Cardiac fibroblast (primary cell): ENCODE measurements at regions not wholly inside any gene's neighbourhood (a gene's known extent, or its start where the extent isn't known, plus 50 kb on each side); places are given as distances from the start of the nearest gene placed in this dataset.

Experiments used
- DNase-seq, 2 donors: peaks; one replicate each; pipeline versions ENCODE4 v3.0.0 to v3.0.0-alpha.2; 2010; ENCODE audit warnings: low read depth in 2 of 2
- H3K4me3 ChIP-seq, 2 donors: replicated peaks in 1 of 2; 1 replicate in 1 of 2; 2 replicates in 1 of 2; pipeline ENCODE4 v1.5.1; 2011; ENCODE audit warnings: low read depth in 2 of 2, low read length in 2 of 2, mild to moderate bottlenecking in 2 of 2, moderate library complexity in 1 of 2
- TF ChIP-seq, protein P1 (sequence below): IDR thresholded peaks from one replicate; pipeline ENCODE4 v1.5.1; 2011; ENCODE audit warnings: low read depth, mild to moderate bottlenecking, low read length, inconsistent platforms

DNA sequence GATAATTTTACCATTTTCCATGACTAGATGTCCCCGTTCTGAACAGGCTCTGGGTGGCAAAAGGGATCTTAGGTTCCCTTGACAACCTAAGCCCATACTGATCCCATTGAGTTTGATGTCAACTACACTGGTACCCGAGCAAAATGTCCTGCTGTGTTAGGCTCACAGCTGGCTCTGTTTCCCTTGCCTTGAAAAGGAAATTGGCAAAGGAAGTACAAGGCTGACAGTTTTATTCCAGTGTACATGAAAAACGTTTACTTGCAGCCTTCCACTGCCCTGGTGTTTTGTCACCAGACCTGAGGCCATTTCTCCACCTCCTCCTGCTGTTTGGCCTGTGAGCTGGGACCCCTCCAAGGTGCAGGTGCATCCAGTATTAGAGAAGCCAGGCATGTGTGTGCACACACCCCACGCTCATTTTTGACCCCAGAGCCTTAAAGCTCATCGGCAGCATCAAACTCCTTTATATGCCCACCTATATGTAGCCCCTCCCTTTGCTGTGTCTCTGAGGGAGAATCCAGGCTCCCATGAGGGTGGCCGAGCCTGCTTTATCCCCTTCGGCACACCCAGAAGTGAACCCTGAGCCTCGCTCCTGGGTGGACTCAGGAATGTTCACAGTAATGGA lies 171.3 kb downstream of the NDUFA10 start:
- no peak overlapping the region for H3K4me3 ChIP-seq
- no peak for DNase-seq
- TF ChIP-seq, protein P1, sequence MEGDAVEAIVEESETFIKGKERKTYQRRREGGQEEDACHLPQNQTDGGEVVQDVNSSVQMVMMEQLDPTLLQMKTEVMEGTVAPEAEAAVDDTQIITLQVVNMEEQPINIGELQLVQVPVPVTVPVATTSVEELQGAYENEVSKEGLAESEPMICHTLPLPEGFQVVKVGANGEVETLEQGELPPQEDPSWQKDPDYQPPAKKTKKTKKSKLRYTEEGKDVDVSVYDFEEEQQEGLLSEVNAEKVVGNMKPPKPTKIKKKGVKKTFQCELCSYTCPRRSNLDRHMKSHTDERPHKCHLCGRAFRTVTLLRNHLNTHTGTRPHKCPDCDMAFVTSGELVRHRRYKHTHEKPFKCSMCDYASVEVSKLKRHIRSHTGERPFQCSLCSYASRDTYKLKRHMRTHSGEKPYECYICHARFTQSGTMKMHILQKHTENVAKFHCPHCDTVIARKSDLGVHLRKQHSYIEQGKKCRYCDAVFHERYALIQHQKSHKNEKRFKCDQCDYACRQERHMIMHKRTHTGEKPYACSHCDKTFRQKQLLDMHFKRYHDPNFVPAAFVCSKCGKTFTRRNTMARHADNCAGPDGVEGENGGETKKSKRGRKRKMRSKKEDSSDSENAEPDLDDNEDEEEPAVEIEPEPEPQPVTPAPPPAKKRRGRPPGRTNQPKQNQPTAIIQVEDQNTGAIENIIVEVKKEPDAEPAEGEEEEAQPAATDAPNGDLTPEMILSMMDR: no peak

DNA sequence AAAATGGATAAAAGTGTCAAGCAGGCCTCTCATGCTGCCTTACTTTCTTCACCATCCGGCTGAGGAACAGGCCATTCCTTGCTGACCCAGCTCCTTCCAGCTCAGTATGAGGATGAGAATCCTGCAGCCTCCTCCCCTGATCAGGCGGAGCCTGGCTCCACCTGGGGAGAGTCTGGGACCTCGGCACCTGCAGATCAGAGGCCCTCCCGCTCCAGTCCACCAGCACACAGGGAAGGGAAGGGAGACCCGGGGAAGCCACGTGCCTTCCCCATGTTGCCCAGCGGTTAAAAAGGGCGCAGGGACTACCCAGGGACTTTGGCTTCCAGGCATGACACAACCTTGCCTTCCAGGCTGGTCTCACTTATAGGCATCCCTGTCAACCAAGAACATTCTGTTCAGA lies 172.0 kb downstream of the NDUFA10 start:
- DNase-seq: no peak
- H3K4me3 ChIP-seq: no peak overlapping the region
- TF ChIP-seq, protein P1: no peak

DNA sequence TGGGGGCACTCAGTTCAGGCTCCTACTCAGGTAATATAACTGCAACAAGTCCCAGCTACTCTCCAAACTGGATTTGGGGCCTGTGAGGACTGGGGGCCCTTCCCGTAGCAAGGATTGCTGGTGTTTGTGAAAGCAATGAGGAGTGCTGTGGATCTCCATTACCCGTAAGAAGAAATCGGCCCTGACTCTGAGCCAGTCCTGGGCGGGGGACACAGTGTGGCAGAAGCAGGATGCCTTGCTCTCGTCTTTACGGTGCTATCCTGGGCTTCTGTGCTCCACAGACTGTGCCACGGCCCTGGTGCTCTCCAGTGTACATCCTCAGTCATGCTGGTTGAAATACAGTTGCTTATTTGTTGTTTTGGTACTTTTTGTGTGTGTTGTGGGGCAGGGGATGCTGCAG lies 172.9 kb downstream of the NDUFA10 start:
- H3K4me3 ChIP-seq: no peak overlapping the region
- TF ChIP-seq, protein P1: no peak
- no peak for DNase-seq

DNA sequence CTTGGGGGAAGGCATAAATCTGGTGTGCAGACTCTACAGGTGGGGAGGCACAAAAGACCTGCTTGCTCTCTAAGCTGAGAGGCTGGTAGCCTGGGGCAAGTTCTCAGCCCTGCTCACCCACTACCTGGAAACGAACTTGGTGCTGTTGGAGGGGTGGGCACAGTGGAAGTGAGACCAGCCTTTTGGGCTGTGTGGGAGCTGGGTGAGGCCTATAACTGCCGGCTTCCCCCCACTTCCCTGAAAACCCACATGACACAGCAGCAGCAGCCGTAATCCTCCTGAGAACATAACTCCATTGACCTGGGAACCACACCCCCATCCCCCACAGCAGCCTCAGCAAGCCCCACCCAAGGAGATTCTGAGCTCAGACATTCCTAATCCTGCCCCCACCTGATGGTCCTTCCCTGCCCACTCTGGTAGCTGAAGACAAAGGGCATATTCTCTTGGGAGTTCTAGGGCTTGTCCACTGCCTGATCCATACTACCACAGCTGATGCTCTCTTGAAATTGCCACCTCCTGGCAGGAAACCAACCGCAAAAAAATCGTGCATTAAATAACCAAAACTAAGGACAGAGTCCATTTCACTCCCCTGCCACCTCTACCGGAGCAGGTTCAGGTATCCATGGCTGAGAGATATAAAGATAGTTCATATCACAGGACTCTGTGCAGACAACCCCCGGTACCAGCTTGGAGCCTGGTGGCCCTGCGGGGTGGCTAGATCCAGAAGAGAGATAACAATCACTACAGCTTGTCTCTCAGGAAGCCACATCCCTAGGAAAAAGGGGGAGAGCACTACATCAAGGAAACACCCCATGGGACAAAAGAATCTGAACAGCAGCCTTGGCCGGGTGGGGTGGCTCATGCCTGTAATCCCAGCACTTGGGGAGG lies 178.1 kb downstream of the NDUFA10 start:
- no peak for DNase-seq
- TF ChIP-seq, protein P1: no peak
- H3K4me3 ChIP-seq: no peak overlapping the region

DNA sequence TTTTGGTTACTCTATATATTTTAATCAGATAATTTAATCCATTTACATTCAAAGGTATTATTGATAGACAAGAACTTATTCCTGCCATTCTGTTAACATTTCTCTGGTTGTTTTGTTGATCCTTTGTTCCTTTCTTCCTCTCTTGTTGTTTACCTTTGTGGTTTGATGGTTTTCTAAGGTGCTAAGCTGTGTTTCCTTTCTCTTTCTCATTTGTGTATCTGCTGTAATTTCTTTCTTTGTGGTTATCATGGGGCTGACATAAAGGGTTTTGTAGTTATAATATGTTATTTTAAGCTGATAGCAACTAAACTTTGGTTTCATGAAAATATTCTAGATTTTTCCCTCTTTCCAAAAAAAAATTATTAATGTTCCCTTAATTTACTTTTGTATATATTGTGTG lies 179.2 kb downstream of the NDUFA10 start:
- no peak overlapping the region for H3K4me3 ChIP-seq

DNA sequence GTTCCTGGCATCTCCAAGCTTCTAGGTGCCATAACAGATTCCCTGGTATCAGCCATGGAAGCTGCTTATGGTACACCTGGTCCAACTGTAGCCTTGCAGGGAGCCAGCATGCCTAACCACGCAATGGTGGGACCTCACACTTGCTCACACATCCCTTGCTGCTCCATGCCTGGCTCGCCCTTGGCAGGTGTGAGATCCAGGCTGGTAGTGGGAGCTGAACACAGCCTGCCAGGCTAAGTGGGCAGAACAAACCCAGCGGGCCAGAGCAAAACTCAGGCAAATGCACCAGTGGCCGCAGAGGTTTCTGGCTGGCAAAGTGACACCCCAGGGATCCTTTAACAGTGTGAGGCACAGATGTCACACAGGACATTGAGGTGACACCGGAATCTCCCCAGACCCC lies 185.8 kb downstream of the NDUFA10 start:
- H3K4me3 ChIP-seq: no peak overlapping the region
- TF ChIP-seq, protein P1: no peak
- no peak for DNase-seq

More for the DNA sequence above, 179.2 kb downstream of the NDUFA10 start:
- no peak for DNase-seq
- TF ChIP-seq, protein P1: no peak
